ENCODE measurements at regions not wholly inside any gene's neighbourhood (a gene's known extent, or its start where the extent isn't known, plus 50 kb on each side); places are given as distances from the start of the nearest gene placed in this dataset.

GRCh38 chr13:33919120-33919519 is 101.2 kb downstream of the RFC3 start:
- TF ChIP-seq GATA2 (IDR thresholded peaks at IDR 0.05; ENCODE audit: low read depth, low read length) (no peak), GATA3 (IDR thresholded peaks at IDR 0.05; ENCODE audit: low read depth, low read length) (no peak)

All from SH-SY5Y (cell line).